D721Med (cell line): ENCODE measurements at regions not wholly inside any gene's neighbourhood (a gene's known extent, or its start where the extent isn't known, plus 50 kb on each side); places are given as distances from the start of the nearest gene placed in this dataset.

Experiments
- DNase-seq: peaks from one replicate; pipeline ENCODE4 v3.0.0; 2011; ENCODE audit warnings: low spot score; ENCODE audit not compliant: insufficient read length
- FAIRE-seq: peaks from 2 replicates; lab custom pipeline; 2011; peaks lifted over from hg19 to GRCh38; lab: Jason Lieb, UNC
- TF ChIP-seq, protein P1 (sequence below): IDR thresholded peaks from 2 replicates; pipeline ENCODE4 v1.5.1; 2012; ENCODE audit warnings: mild to moderate bottlenecking, control low read depth; ENCODE audit not compliant: insufficient read depth; ENCODE audit errors: missing control alignments

DNA sequence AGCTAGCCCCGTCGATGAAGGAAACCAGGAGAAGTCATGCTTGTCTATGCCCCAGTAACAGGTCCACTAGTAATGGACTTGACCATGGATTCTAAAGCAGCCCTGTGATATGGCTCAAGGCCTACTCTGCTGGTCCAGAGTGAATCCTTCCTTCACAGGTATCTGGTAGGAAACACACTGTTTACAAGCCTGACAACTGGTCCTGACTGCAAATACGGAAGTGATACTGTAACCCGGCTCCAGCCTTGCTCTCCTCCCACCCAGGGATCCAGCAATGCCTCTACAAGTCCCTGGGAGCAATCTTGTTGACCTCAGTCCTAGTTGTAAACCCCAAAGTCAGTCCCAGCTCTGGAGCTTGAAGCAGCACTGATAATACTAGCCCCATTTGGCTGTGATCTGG is 239.2 kb upstream of the GRID2 start:
- TF ChIP-seq, protein P1, sequence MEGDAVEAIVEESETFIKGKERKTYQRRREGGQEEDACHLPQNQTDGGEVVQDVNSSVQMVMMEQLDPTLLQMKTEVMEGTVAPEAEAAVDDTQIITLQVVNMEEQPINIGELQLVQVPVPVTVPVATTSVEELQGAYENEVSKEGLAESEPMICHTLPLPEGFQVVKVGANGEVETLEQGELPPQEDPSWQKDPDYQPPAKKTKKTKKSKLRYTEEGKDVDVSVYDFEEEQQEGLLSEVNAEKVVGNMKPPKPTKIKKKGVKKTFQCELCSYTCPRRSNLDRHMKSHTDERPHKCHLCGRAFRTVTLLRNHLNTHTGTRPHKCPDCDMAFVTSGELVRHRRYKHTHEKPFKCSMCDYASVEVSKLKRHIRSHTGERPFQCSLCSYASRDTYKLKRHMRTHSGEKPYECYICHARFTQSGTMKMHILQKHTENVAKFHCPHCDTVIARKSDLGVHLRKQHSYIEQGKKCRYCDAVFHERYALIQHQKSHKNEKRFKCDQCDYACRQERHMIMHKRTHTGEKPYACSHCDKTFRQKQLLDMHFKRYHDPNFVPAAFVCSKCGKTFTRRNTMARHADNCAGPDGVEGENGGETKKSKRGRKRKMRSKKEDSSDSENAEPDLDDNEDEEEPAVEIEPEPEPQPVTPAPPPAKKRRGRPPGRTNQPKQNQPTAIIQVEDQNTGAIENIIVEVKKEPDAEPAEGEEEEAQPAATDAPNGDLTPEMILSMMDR = no peak
- no peak for FAIRE-seq
- no peak for DNase-seq

DNA sequence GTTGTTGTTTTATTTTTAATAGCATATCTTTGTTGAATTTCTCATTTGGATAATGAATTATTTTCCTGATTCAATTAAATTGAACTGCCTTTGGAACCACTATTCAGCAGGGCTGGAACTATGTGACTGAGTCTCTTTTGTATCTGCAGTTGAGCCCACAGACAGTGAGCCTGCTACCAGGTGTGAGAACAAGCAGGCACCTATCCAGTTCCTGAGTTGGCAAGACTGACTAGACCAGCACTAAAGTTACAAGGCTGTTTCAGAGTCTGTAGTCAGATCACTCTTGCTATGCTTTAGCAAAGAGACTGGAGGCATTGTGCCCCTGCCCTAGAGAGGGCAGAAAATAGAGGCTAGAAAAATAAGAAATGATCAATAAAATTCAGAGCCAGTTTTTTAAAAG is 237.3 kb upstream of the GRID2 start:
- TF ChIP-seq, protein P1 = no peak
- DNase-seq = no peak
- FAIRE-seq = no peak

DNA sequence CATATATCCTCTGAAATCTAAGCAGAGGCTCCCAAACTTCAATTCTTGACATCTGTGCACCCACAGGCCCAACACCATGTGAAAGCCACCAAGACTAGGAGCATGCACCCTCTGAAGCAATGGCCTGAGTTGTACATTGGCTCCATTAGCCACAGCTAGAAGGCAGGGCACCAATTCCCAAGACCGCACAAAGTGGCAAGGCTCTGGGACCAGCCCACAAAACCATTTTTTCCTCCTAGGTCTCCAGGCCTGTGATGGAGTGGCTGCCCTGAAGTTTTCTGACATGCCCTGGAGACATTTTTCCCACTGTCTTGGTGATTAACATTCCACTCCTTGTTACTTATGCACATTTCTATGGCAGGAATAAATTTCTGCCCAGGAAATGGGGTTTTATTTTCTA is 232.2 kb upstream of the GRID2 start:
- DNase-seq = no peak
- FAIRE-seq = no peak
- TF ChIP-seq, protein P1 = no peak

DNA sequence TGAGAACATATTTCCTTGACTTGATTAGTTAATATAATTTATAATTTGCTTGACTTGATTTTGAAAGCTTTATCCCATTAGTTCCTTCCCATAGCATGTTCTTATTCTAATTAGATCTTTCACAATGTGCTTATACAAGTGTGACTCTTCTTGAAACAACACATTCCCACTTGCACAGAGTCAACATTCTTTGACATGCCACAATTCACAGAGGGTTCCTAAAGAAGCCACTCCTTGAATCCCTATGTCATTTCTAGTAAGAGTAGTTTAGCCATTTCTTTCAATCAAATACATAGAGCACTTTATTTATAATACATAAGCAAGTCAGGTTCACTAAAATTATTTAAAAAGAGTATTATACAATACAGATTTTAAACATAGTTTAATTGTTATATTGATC is 228.9 kb upstream of the GRID2 start:
- no peak for FAIRE-seq
- TF ChIP-seq, protein P1 = no peak
- no peak for DNase-seq

DNA sequence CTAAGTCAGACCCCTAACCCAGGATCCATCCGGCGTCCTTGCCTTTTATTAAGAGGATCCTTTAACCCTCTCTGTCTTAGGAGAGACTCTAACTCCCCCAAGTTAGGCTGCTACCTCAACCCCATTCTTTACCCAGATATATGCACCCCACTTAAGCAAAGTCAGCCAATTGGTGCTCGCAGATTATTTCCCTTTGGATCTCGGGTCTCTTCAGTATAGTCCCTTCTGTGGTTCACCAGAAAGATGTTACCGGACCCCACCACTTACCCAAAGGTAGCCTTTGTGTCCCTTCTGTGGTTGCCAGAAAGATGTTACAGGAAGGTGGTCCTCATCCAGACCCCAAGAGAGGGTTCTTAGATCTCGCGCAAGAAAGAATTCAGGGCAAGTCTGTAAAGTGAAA is 212.9 kb upstream of the GRID2 start:
- no peak for DNase-seq
- no peak for FAIRE-seq
- TF ChIP-seq, protein P1 = no peak

DNA sequence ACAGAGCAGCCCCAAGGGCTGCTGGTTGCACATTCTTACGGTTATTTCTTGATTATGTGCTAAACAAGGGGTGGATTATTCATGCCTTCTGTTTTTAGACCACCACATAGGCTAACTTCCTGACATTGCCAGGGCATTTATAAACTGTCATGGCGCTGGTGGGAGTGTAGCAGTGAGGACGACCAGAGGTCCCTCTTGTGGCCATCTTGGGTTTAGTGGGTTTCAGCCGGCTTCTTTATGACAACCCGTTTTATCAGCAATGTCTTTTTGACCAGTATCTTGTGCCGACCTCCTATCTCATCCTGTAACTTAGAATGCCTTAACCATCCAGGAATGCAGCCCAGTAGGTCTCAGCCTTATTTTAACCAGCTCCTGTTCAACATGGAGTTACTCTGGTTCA is 212.4 kb upstream of the GRID2 start:
- TF ChIP-seq, protein P1 = no peak
- DNase-seq = no peak
- FAIRE-seq = no peak

DNA sequence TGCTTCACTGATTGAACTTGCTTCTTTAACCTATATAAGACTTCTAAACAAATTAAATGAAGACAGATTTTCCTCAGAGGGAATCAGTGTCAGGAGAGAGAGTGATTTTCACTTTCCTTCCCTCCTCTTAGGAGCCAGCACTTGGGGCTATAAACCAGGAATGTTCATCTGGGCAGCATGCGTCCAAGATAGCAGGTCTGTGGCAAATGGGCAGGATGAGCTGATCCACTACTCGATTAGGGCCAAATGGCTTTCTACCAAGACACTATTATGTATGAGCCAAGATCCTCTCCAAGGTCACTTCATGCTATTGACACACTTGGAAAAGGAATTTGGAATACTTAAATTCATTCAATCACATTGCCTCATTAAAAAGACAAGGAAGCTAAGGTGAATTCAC is 203.9 kb upstream of the GRID2 start:
- FAIRE-seq (no peak), DNase-seq (no peak)

More for the DNA sequence above, 203.9 kb upstream of the GRID2 start:
- TF ChIP-seq, protein P1 = no peak
